NAMALWA (cell line): ENCODE measurements at regions not wholly inside any gene's neighbourhood (a gene's known extent, or its start where the extent isn't known, plus 50 kb on each side); places are given as distances from the start of the nearest gene placed in this dataset.

ENCODE experiments used
- DNase-seq: peaks from one replicate; pipeline ENCODE4 v3.0.0-alpha.2; 2015; ENCODE audit warnings: low spot score

- no peak for DNase-seq
These were observed 397.1 kb upstream of the CFAP20DC start for GRCh38 chr3:59446775-59447465.

GRCh38 chr3:59444676-59445075 lies 394.9 kb upstream of the CFAP20DC start:
- DNase-seq: no peak

DNA sequence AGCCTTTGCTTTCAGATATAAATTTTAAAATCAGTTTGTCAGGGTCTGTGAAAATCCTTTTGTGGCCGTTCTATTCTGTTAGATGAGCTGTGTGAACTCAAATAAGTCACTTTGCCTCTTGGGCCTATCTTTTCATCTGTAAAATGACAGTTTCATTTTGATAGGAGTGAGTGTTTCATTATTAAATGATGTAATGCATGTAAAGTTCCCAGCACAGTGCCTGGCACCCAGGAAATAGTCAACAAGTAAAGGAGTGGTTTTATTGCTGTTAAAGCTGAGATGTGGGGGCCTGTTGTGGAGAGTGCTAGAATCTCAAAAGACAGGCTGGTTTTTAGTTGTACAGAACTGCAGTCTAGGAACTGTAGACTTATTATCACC lies 394.5 kb upstream of the CFAP20DC start:
- no peak for DNase-seq

DNA sequence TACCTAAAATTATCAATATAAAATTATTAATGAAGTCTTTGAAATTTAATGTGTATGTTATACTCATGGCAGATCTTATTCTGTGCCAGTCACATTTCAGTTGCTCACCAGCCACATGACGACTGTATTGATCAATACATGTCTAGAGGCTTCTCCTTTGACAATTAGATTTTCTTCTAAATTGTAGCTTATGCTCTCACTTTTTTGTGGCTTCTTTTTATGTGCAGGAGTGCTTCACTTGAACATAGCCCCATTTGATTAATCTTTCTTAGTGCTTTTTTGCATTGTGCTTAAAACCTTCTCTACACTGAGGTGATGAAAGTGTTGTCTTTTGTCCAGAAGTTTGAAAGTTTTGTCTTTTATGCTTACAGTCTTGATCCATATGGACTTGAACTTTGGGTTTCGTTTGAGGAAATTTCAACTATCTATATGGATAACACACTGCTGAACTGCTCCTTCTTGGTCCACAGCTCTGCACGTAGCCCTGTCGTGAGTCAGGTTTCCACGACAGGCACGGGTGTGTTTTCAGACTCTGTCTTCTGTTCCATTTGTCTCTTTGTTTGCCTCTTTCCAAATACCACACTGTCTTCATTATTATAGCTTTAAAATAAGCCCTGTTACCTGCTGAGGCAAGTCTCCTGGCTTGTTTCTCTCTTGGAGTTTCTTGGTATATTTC lies 393.9 kb upstream of the CFAP20DC start:
- no peak for DNase-seq

- no peak for DNase-seq
These were observed 392.2 kb upstream of the CFAP20DC start for GRCh38 chr3:59442046-59442445.

- DNase-seq: no peak
These were observed 390.6 kb upstream of the CFAP20DC start for GRCh38 chr3:59440285-59441028.

GRCh38 chr3:59438492-59438891 lies 388.7 kb upstream of the CFAP20DC start:
- no peak for DNase-seq

- DNase-seq: no peak
These were observed 386.5 kb upstream of the CFAP20DC start for GRCh38 chr3:59436164-59436958.

DNA sequence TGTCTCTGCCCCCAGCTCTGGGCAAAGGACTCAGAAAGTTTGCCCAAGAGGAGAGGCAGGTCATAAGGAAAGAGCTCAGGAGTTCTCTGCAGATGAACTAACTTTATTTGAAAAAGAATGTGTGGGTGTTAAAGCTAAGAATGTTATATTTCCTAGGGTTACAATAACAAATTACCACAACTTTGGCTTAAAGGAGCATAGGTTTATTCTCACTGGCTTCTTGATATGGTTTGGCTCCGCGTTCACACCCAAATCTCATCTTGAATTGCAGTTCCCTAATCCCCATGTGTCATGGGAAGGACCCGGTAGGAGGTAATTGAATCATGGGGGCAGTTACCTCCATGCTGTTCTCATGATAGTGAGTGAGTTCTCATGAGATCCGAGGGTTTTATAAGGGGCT lies 383.7 kb upstream of the CFAP20DC start:
- DNase-seq: no peak

DNA sequence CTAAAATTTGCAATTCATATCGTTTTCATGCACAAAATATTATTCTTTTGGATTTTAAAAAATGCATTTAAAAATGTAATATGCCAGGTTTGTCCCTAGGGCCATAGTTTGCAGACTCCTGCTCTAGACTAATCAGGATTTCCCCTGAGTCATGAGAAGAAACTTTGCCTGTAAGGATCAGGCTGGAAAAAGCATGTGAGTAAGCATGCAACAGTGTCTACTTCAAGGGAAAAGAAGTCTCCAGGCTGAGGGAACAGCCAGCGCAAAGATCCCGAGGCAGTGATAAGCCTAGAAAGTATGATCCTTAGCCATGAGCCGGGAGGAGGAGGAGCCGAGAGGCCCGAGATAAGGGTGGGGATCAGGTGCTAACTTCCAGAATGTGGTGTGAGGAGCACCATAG lies 382.8 kb upstream of the CFAP20DC start:
- DNase-seq: no peak

- no peak for DNase-seq
These were observed 380.5 kb upstream of the CFAP20DC start for GRCh38 chr3:59430341-59430740.

DNA sequence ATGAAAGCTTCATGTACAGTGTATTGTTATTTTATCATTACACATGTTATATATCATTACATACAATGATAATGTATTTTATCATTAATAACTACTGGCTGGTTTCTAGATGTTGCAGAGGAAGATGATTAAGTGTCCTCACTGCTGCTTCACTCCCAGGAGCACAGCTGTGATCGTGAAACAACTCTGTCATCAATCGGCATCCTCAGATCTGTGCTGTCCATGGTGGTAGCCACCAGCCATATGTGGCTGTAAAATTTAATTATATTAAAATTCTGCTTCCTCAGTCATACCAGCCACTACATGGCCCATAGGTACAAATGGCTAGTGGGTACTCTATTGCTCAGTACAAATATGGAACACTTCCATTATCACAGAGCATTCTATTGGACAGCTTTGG lies 379.4 kb upstream of the CFAP20DC start:
- DNase-seq: no peak

GRCh38 chr3:59426821-59427565 lies 377.2 kb upstream of the CFAP20DC start:
- DNase-seq: no peak

- no peak for DNase-seq
These were observed 376.1 kb upstream of the CFAP20DC start for GRCh38 chr3:59425942-59426341.

- DNase-seq: no peak
These were observed 375.5 kb upstream of the CFAP20DC start for GRCh38 chr3:59425371-59425770.

DNA sequence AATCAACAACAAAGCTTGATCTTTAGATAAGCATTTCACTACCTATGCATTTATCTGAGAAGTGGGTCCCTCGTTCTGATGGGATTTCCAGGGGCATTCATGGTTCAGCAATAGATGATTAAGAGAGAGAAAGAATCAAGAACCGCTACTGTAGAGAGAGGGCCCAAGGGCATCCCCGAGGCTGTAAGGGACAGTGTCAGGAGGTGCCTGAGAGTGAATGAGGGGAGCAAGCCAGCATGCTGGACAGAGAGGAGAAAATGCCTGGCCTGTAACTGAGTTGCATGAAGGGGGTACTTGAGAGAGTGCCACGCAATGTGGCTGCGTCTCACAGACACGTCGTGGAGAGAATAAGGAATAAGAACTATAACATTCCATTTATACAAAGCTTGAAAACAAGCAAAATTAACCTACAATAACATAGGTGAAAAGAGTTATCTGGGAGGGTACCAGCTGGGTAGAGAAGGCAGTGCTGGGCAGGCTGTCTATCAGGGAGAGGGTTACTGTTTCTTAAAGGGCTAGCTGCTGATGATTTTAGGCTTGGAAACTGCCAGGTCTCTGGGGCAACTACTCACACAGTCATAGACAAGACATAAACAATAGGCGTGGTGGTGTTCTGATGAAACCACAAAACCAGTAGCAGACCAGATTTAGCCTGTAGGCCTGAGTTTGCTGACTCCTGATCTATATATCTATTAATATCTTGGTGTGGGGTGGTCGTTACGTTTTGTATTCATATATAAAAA lies 374.6 kb upstream of the CFAP20DC start:
- no peak for DNase-seq

DNA sequence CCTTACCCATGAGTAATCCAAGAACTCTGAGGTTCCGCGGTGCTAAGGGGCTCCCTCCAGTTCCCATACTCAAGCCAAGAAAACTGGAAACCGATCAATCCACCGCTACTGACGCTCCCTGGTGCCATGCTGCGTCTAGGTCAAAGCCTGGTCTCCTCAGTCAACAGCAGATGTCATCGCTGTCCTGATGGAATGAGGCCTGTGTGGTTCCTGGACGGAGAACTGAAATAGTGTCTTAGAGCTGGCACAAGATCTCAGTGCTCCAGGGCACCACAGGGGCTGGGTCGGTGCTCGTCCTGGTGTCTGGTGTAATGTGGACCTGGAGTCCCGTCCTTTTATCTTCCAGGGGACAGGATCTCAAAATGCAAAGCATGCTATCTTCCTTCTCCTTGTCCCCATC lies 373.9 kb upstream of the CFAP20DC start:
- no peak for DNase-seq

DNA sequence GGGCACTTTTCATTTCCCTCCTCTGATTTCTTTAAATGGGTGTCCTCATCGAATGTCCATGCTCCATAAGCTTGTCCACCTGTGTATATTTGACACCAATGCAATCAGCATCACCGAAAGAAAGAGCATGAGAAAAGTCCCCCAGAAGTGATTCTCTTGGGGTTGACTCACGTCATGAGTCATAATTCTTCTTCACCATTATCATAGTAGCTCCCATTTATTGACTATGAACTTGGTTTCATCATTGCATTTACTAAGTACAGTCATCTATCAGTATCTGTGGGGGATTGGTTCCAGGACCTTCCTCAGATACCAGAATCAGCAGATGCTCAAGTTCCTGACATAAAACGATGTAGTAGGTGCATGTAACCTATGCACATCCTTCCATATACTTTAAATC lies 372.5 kb upstream of the CFAP20DC start:
- no peak for DNase-seq

- no peak for DNase-seq
These were observed 369.0 kb upstream of the CFAP20DC start for GRCh38 chr3:59418836-59419235.

- no peak for DNase-seq
These were observed 362.7 kb upstream of the CFAP20DC start for GRCh38 chr3:59412516-59412915.

DNA sequence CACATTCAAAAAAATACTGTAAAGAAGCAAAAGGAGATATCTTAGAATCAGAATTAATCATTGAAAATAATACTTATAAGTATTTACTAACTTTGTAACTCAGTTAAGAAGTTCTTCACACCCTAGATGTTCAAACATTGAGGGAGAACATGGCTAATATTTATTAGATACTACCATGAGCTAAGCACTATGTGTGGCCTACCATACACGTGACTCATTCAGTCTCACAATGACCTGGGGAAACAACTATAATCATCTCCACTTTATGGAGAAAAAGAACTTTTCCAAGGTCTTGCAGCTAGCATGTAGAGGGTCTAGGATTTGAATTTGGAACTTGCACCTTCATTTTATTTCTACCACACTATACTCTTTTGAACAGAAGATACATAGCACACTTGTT lies 361.9 kb upstream of the CFAP20DC start:
- DNase-seq: no peak
